ENCODE measurements at regions not wholly inside any gene's neighbourhood (a gene's known extent, or its start where the extent isn't known, plus 50 kb on each side); places are given as distances from the start of the nearest gene placed in this dataset.

GRCh38 chr2:120493231-120493630 lies 147.3 kb downstream of the INHBB start:
- Histone ChIP-seq H3K27me3 (replicated peaks in 1 of 4; ENCODE audit: control insufficient read depth in 3 of 4, extremely low read depth in 1 of 4, insufficient read depth in 3 of 4, low read length in 3 of 4) (peaks cover 0 to 12% (median 7%) of the 10 kb centered on the region in 4 experiments; a peak in 6 of 7 replicates), H2BK5ac (ENCODE audit: low read depth, low read length) (no peak overlapping the region), H3K36me3 (ENCODE audit: control insufficient read depth in 2 of 4, insufficient read depth in 4 of 4, low read length in 3 of 4) (no peaks in the 10 kb centered on the region), H3K4me3 (ENCODE audit: extremely low read depth in 1 of 4, insufficient read depth in 2 of 4, low read depth in 3 of 4, low read length in 4 of 4) (no peak overlapping the region), H2AFZ (ENCODE audit: low read length) (no peak overlapping the region), H3K14ac (ENCODE audit: insufficient read length) (no peak overlapping the region), H3K9me3 (ENCODE audit: insufficient read depth in 2 of 2, low read depth in 1 of 2, low read length in 1 of 2) (no peaks in the 10 kb centered on the region), H3K4me2 (ENCODE audit: insufficient read depth in 1 of 2, low read depth in 2 of 2, low read length in 2 of 2) (no peak overlapping the region), H3K56ac (replicated peaks; ENCODE audit: insufficient read length, low read depth, low read length) (no peak overlapping the region), H3K79me1 (ENCODE audit: low read depth, low read length) (no peaks in the 10 kb centered on the region), H3K9ac (replicated peaks in 1 of 4; ENCODE audit: extremely low read depth in 1 of 4, low read depth in 3 of 4, low read length in 3 of 4) (no peak overlapping the region), H3K18ac (ENCODE audit: extremely low read depth, low read length) (no peak overlapping the region), H4K91ac (replicated peaks; ENCODE audit: insufficient read length, low read length) (no peak overlapping the region), H4K5ac (ENCODE audit: insufficient read length, low read depth, low read length) (no peak overlapping the region), H3K4me1 (replicated peaks in 1 of 4; ENCODE audit: control insufficient read depth in 3 of 4, insufficient read depth in 4 of 4, low read length in 3 of 4) (peaks cover 0 to 6% (median 0%) of the 10 kb centered on the region in 4 experiments; a peak in 2 of 7 replicates), H3K27ac (ENCODE audit: low read depth, low read length) (no peak overlapping the region), H3K79me2 (ENCODE audit: control insufficient read depth in 1 of 2, insufficient read depth in 2 of 2, low read length in 2 of 2) (no peaks in the 10 kb centered on the region), H4K8ac (ENCODE audit: extremely low read depth, insufficient read depth, low read length) (no peak overlapping the region), H4K20me1 (replicated peaks in 1 of 2; ENCODE audit: control insufficient read depth in 1 of 2, insufficient read depth in 2 of 2, low read length in 2 of 2) (no peaks in the 10 kb centered on the region), H2BK12ac (ENCODE audit: low read depth, low read length) (no peak overlapping the region), H3K4ac (replicated peaks; ENCODE audit: insufficient read length, low read depth, low read length) (no peak overlapping the region), H3K23me2 (ENCODE audit: low read depth, low read length) (no peaks in the 10 kb centered on the region), H2AK5ac (ENCODE audit: low read depth, low read length) (no peak overlapping the region), H2BK20ac (ENCODE audit: low read length) (no peak overlapping the region), H2BK120ac (replicated peaks; ENCODE audit: low read depth, low read length) (no peak overlapping the region), H2BK15ac (ENCODE audit: low read length) (no peak overlapping the region), H3K23ac (ENCODE audit: insufficient read length) (no peak overlapping the region)
- ChIA-PET CTCF (ENCODE audit: partially characterized antibody) (interaction anchor here (0.8 kb wide), 1 partner anchor 9 kb away, joined by 3 read pairs; no protein-coding TSS in a partner anchor), POLR2A (ENCODE audit: partially characterized antibody) (no interaction called here)
- TF ChIP-seq SAP30 (IDR thresholded peaks at IDR 0.05; ENCODE audit: insufficient read depth, insufficient replicate concordance, low read length), result no peak
- TF ChIP-seq SP4 (IDR thresholded peaks at IDR 0.05; ENCODE audit: low read length), result no peak
- TF ChIP-seq SIN3A (conservative IDR thresholded peaks at IDR 0.05 in 1 of 2, IDR thresholded peaks at IDR 0.05 in 1 of 2; ENCODE audit: low read depth in 1 of 2, low read length in 2 of 2), result no peak
- TF ChIP-seq TAF1 (IDR thresholded peaks at IDR 0.05; ENCODE audit: low read depth, low read length), result no peak
- TF ChIP-seq PHF8 (conservative IDR thresholded peaks at IDR 0.05; ENCODE audit: low read depth, low read length), result no peak
- no peak for TF ChIP-seq CBX8 (IDR thresholded peaks at IDR 0.05; ENCODE audit: borderline replicate concordance, low read depth, low read length)
- FAIRE-seq (no peak), DNase-seq (ENCODE audit: low read depth in 1 of 2, low spot score in 2 of 2) (no peak)
- 91% methylated on average over 5 of the region's 5 CpGs; no CpG with 5 or more reads in 1 of the 2 experiments for WGBS, 2 experiments (ENCODE audit: extremely low coverage in 1 of 2, insufficient coverage in 1 of 2, insufficient read length in 1 of 2, insufficient replicate concordance in 2 of 2, low coverage in 1 of 2, low lambda C conversion rate in 2 of 2, missing lambda C conversion rate in 1 of 2)
